ENCODE measurements at regions not wholly inside any gene's neighbourhood (a gene's known extent, or its start where the extent isn't known, plus 50 kb on each side); places are given as distances from the start of the nearest gene placed in this dataset.

GRCh38 chr10:128277267-128277840 is 151.1 kb upstream of the MKI67 start:
- no peaks in the 10 kb centered on the region for H3K79me2 ChIP-seq (ENCODE audit: control insufficient read depth, insufficient read depth, low read length)
- BruUV-seq (replicated peaks): no TSS peak
- no peak for FAIRE-seq
- H3K27ac ChIP-seq (ENCODE audit: insufficient read depth, low read depth, low read length): no peak overlapping the region
- intact Hi-C loops (cut with micrococcal nuclease) (no loop called here), dilution Hi-C loops (cut with MboI; ENCODE audit: extremely low pct_ligation_motif_present, low sequenced_read_pairs) (no loop called here)
- H3K4me2 ChIP-seq (ENCODE audit: insufficient read depth, low read length): no peak overlapping the region
- no peaks in the 10 kb centered on the region for H3K9me3 ChIP-seq (replicated peaks; ENCODE audit: control insufficient read depth, insufficient read depth, low read length)
- no peaks in the 10 kb centered on the region for H4K20me1 ChIP-seq (replicated peaks; ENCODE audit: control insufficient read depth, extremely low read depth, insufficient read depth, low read length)
- POLR2A ChIA-PET: no interaction called here
- no peaks in the 10 kb centered on the region for H3K9me1 ChIP-seq (replicated peaks; ENCODE audit: control insufficient read depth, extremely low read depth, insufficient read depth, low read length)
- no peak overlapping the region for H2AFZ ChIP-seq (ENCODE audit: low read depth, low read length)
- H3K9ac ChIP-seq (replicated peaks; ENCODE audit: extremely low read depth, insufficient read depth, low read length): no peak overlapping the region
- H3K27me3 ChIP-seq (ENCODE audit: control insufficient read depth in 2 of 2, insufficient read depth in 2 of 2, low read length in 2 of 2): no peaks in the 10 kb centered on the region
- DNase-seq (ENCODE audit: low read depth, low spot score): no peak
- H3K4me1 ChIP-seq (ENCODE audit: control insufficient read depth, extremely low read depth, insufficient read depth, low read length): no peaks in the 10 kb centered on the region
- no peaks in the 10 kb centered on the region for H3K36me3 ChIP-seq (ENCODE audit: control insufficient read depth in 2 of 2, extremely low read depth in 1 of 2, insufficient read depth in 2 of 2, low read length in 2 of 2)
- no peak for TF ChIP-seq JUN (IDR thresholded peaks at IDR 0.05; ENCODE audit: borderline replicate concordance, insufficient read depth, insufficient read length, low read depth)
- TF ChIP-seq POLR2AphosphoS5 (IDR thresholded peaks at IDR 0.05; ENCODE audit: insufficient read depth, low read depth, low read length): no peak
- no peak for TF ChIP-seq CTCF (IDR thresholded peaks at IDR 0.05; ENCODE audit: extremely low read depth in 1 of 2, insufficient read depth in 1 of 2, low read depth in 1 of 2, low read length in 2 of 2)
- TF ChIP-seq EZH2 (IDR thresholded peaks at IDR 0.05; ENCODE audit: borderline replicate concordance, low read depth, low read length, severe bottlenecking): no peak
- TF ChIP-seq GATA2 (IDR thresholded peaks at IDR 0.05; ENCODE audit: insufficient read depth, insufficient read length, low read depth, low read length): no peak
- TF ChIP-seq MYC (IDR thresholded peaks at IDR 0.05; ENCODE audit: low read depth, low read length): no peak
- CTCF ChIA-PET: no interaction called here
- H3K4me3 ChIP-seq (replicated peaks in 1 of 3; ENCODE audit: insufficient read depth in 1 of 3, low read depth in 1 of 3, low read length in 3 of 3): no peak overlapping the region

GRCh38 chr10:128278362-128278761 is 152.1 kb upstream of the MKI67 start:
- no peaks in the 10 kb centered on the region for H3K9me3 ChIP-seq (replicated peaks; ENCODE audit: control insufficient read depth, insufficient read depth, low read length)
- H4K20me1 ChIP-seq (replicated peaks; ENCODE audit: control insufficient read depth, extremely low read depth, insufficient read depth, low read length): no peaks in the 10 kb centered on the region
- no TSS peak for BruUV-seq (replicated peaks)
- H3K4me3 ChIP-seq (replicated peaks in 1 of 3; ENCODE audit: insufficient read depth in 1 of 3, low read depth in 1 of 3, low read length in 3 of 3): no peak overlapping the region
- no peaks in the 10 kb centered on the region for H3K36me3 ChIP-seq (ENCODE audit: control insufficient read depth in 2 of 2, extremely low read depth in 1 of 2, insufficient read depth in 2 of 2, low read length in 2 of 2)
- no peak overlapping the region for H3K27ac ChIP-seq (ENCODE audit: insufficient read depth, low read depth, low read length)
- ChIA-PET CTCF (no interaction called here), POLR2A (no interaction called here)
- no peak overlapping the region for H2AFZ ChIP-seq (ENCODE audit: low read depth, low read length)
- H3K9me1 ChIP-seq (replicated peaks; ENCODE audit: control insufficient read depth, extremely low read depth, insufficient read depth, low read length): no peaks in the 10 kb centered on the region
- FAIRE-seq (no peak), DNase-seq (ENCODE audit: low read depth, low spot score) (no peak)
- dilution Hi-C loops (cut with MboI; ENCODE audit: extremely low pct_ligation_motif_present, low sequenced_read_pairs) (no loop called here), intact Hi-C loops (cut with micrococcal nuclease) (no loop called here)
- H3K79me2 ChIP-seq (ENCODE audit: control insufficient read depth, insufficient read depth, low read length): no peaks in the 10 kb centered on the region
- TF ChIP-seq POLR2A (IDR thresholded peaks at IDR 0.05; ENCODE audit: low read depth, low read length): no peak
- TF ChIP-seq POLR2AphosphoS5 (IDR thresholded peaks at IDR 0.05; ENCODE audit: insufficient read depth, low read depth, low read length): no peak
- TF ChIP-seq GATA2 (IDR thresholded peaks at IDR 0.05; ENCODE audit: insufficient read depth, insufficient read length, low read depth, low read length): no peak
- TF ChIP-seq FOS (IDR thresholded peaks at IDR 0.05; ENCODE audit: borderline replicate concordance, insufficient read depth, low read length): no peak
- TF ChIP-seq CTCF (IDR thresholded peaks at IDR 0.05; ENCODE audit: extremely low read depth in 1 of 2, insufficient read depth in 1 of 2, low read depth in 1 of 2, low read length in 2 of 2): no peak
- no peak for TF ChIP-seq EZH2 (IDR thresholded peaks at IDR 0.05; ENCODE audit: borderline replicate concordance, low read depth, low read length, severe bottlenecking)
- no peak for TF ChIP-seq JUN (IDR thresholded peaks at IDR 0.05; ENCODE audit: borderline replicate concordance, insufficient read depth, insufficient read length, low read depth)
- no peak for TF ChIP-seq MYC (IDR thresholded peaks at IDR 0.05; ENCODE audit: low read depth, low read length)
- no peak for TF ChIP-seq MAX (IDR thresholded peaks at IDR 0.05; ENCODE audit: insufficient read depth, insufficient read length)
- H3K27me3 ChIP-seq (ENCODE audit: control insufficient read depth in 2 of 2, insufficient read depth in 2 of 2, low read length in 2 of 2): no peaks in the 10 kb centered on the region
- no peaks in the 10 kb centered on the region for H3K4me1 ChIP-seq (ENCODE audit: control insufficient read depth, extremely low read depth, insufficient read depth, low read length)
- H3K4me2 ChIP-seq (ENCODE audit: insufficient read depth, low read length): no peak overlapping the region
- H3K9ac ChIP-seq (replicated peaks; ENCODE audit: extremely low read depth, insufficient read depth, low read length): no peak overlapping the region
